ENCODE measurements at regions not wholly inside any gene's neighbourhood (a gene's known extent, or its start where the extent isn't known, plus 50 kb on each side); places are given as distances from the start of the nearest gene placed in this dataset.
A peak's percentile ranks its signal among the peaks of the same experiment; 100 is the strongest.

GRCh38 chr15:95293456-95294031 is 1037.0 kb upstream of the NR2F2 start:
- peaks cover 38% of the 10 kb centered on the region for H3K27me3 Mint-ChIP-seq (ENCODE audit: low read depth)
- H3K9me3 Mint-ChIP-seq: no peaks in the 10 kb centered on the region
- H3K36me3 Mint-ChIP-seq (ENCODE audit: low read depth): no peaks in the 10 kb centered on the region
- no peak overlapping the region for H3K4me3 Mint-ChIP-seq
- no peak overlapping the region for H3K27ac Mint-ChIP-seq
- peaks cover 19% of the 10 kb centered on the region for H3K4me1 Mint-ChIP-seq (ENCODE audit: low read depth)

- Mint-ChIP-seq H3K4me1 (ENCODE audit: low read depth) (peaks cover 12% of the 10 kb centered on the region), H3K27ac (no peak overlapping the region), H3K4me3 (no peak overlapping the region), H3K9me3 (no peaks in the 10 kb centered on the region), H3K36me3 (ENCODE audit: low read depth) (no peaks in the 10 kb centered on the region), H3K27me3 (ENCODE audit: low read depth) (peaks cover 27% of the 10 kb centered on the region)
These were observed 1035.1 kb upstream of the NR2F2 start for GRCh38 chr15:95295363-95295762.

- H3K9me3 Mint-ChIP-seq: no peaks in the 10 kb centered on the region
- peaks cover 16% of the 10 kb centered on the region for H3K4me1 Mint-ChIP-seq (ENCODE audit: low read depth)
- H3K27me3 Mint-ChIP-seq (ENCODE audit: low read depth): peaks cover 27% of the 10 kb centered on the region
These were observed 1034.4 kb upstream of the NR2F2 start for GRCh38 chr15:95295896-95296625.

GRCh38 chr15:95296643-95297042 is 1033.9 kb upstream of the NR2F2 start:
- Mint-ChIP-seq H3K4me1 (ENCODE audit: low read depth) (peaks cover 20% of the 10 kb centered on the region), H3K27ac (no peak overlapping the region), H3K36me3 (ENCODE audit: low read depth) (peaks cover 4% of the 10 kb centered on the region), H3K9me3 (peaks cover 4% of the 10 kb centered on the region), H3K27me3 (ENCODE audit: low read depth) (peaks cover 30% of the 10 kb centered on the region), H3K4me3 (no peak overlapping the region)

More at GRCh38 chr15:95295896-95296625, 1034.4 kb upstream of the NR2F2 start:
- no peak overlapping the region for H3K27ac Mint-ChIP-seq
- H3K36me3 Mint-ChIP-seq (ENCODE audit: low read depth): no peaks in the 10 kb centered on the region
- no peak overlapping the region for H3K4me3 Mint-ChIP-seq

- Mint-ChIP-seq H3K4me1 (ENCODE audit: low read depth) (peaks cover 25% of the 10 kb centered on the region), H3K9me3 (peaks cover 4% of the 10 kb centered on the region), H3K27me3 (ENCODE audit: low read depth) (peaks cover 25% of the 10 kb centered on the region), H3K27ac (no peak overlapping the region), H3K36me3 (ENCODE audit: low read depth) (peaks cover 4% of the 10 kb centered on the region), H3K4me3 (peak overlapping the region; percentile 43)
These were observed 1031.8 kb upstream of the NR2F2 start for GRCh38 chr15:95298729-95299128.

GRCh38 chr15:95300958-95301357 is 1029.5 kb upstream of the NR2F2 start:
- no peak overlapping the region for H3K4me3 Mint-ChIP-seq
- peaks cover 4% of the 10 kb centered on the region for H3K9me3 Mint-ChIP-seq
- peaks cover 32% of the 10 kb centered on the region for H3K27me3 Mint-ChIP-seq (ENCODE audit: low read depth)
- peak overlapping the region; percentile 37 for H3K27ac Mint-ChIP-seq
- H3K36me3 Mint-ChIP-seq (ENCODE audit: low read depth): peaks cover 4% of the 10 kb centered on the region
- H3K4me1 Mint-ChIP-seq (ENCODE audit: low read depth): peaks cover 36% of the 10 kb centered on the region

- Mint-ChIP-seq H3K4me1 (ENCODE audit: low read depth) (peaks cover 32% of the 10 kb centered on the region), H3K4me3 (no peak overlapping the region), H3K27me3 (ENCODE audit: low read depth) (peaks cover 38% of the 10 kb centered on the region)
These were observed 1028.3 kb upstream of the NR2F2 start for GRCh38 chr15:95302206-95302605.

GRCh38 chr15:95302809-95303208 is 1027.7 kb upstream of the NR2F2 start:
- peaks cover 4% of the 10 kb centered on the region for H3K36me3 Mint-ChIP-seq (ENCODE audit: low read depth)
- H3K27me3 Mint-ChIP-seq (ENCODE audit: low read depth): peaks cover 38% of the 10 kb centered on the region
- no peak overlapping the region for H3K4me3 Mint-ChIP-seq

More at GRCh38 chr15:95302206-95302605, 1028.3 kb upstream of the NR2F2 start:
- H3K27ac Mint-ChIP-seq: no peak overlapping the region
- H3K9me3 Mint-ChIP-seq: peaks cover 4% of the 10 kb centered on the region
- peaks cover 4% of the 10 kb centered on the region for H3K36me3 Mint-ChIP-seq (ENCODE audit: low read depth)

GRCh38 chr15:95303713-95304112 is 1026.8 kb upstream of the NR2F2 start:
- H3K9me3 Mint-ChIP-seq: peaks cover 4% of the 10 kb centered on the region
- H3K4me1 Mint-ChIP-seq (ENCODE audit: low read depth): peaks cover 28% of the 10 kb centered on the region
- peaks cover 4% of the 10 kb centered on the region for H3K36me3 Mint-ChIP-seq (ENCODE audit: low read depth)
- H3K27me3 Mint-ChIP-seq (ENCODE audit: low read depth): peaks cover 38% of the 10 kb centered on the region
- no peak overlapping the region for H3K27ac Mint-ChIP-seq
- no peak overlapping the region for H3K4me3 Mint-ChIP-seq

More at GRCh38 chr15:95302809-95303208, 1027.7 kb upstream of the NR2F2 start:
- peaks cover 4% of the 10 kb centered on the region for H3K9me3 Mint-ChIP-seq
- H3K4me1 Mint-ChIP-seq (ENCODE audit: low read depth): peaks cover 32% of the 10 kb centered on the region
- no peak overlapping the region for H3K27ac Mint-ChIP-seq

- peaks cover 38% of the 10 kb centered on the region for H3K27me3 Mint-ChIP-seq (ENCODE audit: low read depth)
- H3K4me3 Mint-ChIP-seq: no peak overlapping the region
- no peak overlapping the region for H3K27ac Mint-ChIP-seq
- peaks cover 4% of the 10 kb centered on the region for H3K36me3 Mint-ChIP-seq (ENCODE audit: low read depth)
- peaks cover 4% of the 10 kb centered on the region for H3K9me3 Mint-ChIP-seq
- H3K4me1 Mint-ChIP-seq (ENCODE audit: low read depth): peaks cover 26% of the 10 kb centered on the region
These were observed 1026.2 kb upstream of the NR2F2 start for GRCh38 chr15:95304151-95304946.

- Mint-ChIP-seq H3K4me3 (no peak overlapping the region), H3K9me3 (peaks cover 4% of the 10 kb centered on the region)
These were observed 1025.5 kb upstream of the NR2F2 start for GRCh38 chr15:95304947-95305400.

GRCh38 chr15:95307115-95307514 is 1023.4 kb upstream of the NR2F2 start:
- Mint-ChIP-seq H3K9me3 (no peaks in the 10 kb centered on the region), H3K27ac (no peak overlapping the region), H3K4me3 (no peak overlapping the region), H3K4me1 (ENCODE audit: low read depth) (peaks cover 18% of the 10 kb centered on the region), H3K27me3 (ENCODE audit: low read depth) (peaks cover 54% of the 10 kb centered on the region), H3K36me3 (ENCODE audit: low read depth) (no peaks in the 10 kb centered on the region)

More at GRCh38 chr15:95304947-95305400, 1025.5 kb upstream of the NR2F2 start:
- no peak overlapping the region for H3K27ac Mint-ChIP-seq
- H3K4me1 Mint-ChIP-seq (ENCODE audit: low read depth): peaks cover 26% of the 10 kb centered on the region
- H3K27me3 Mint-ChIP-seq (ENCODE audit: low read depth): peaks cover 40% of the 10 kb centered on the region
- peaks cover 4% of the 10 kb centered on the region for H3K36me3 Mint-ChIP-seq (ENCODE audit: low read depth)

GRCh38 chr15:95319242-95319641 is 1011.3 kb upstream of the NR2F2 start:
- Mint-ChIP-seq H3K27ac (no peak overlapping the region), H3K36me3 (ENCODE audit: low read depth) (no peaks in the 10 kb centered on the region)

GRCh38 chr15:95323796-95324195 is 1006.7 kb upstream of the NR2F2 start:
- Mint-ChIP-seq H3K9me3 (no peaks in the 10 kb centered on the region), H3K4me3 (no peak overlapping the region), H3K36me3 (ENCODE audit: low read depth) (no peaks in the 10 kb centered on the region), H3K27me3 (ENCODE audit: low read depth) (peaks cover 36% of the 10 kb centered on the region), H3K27ac (no peak overlapping the region), H3K4me1 (ENCODE audit: low read depth) (peaks cover 2% of the 10 kb centered on the region)

More at GRCh38 chr15:95319242-95319641, 1011.3 kb upstream of the NR2F2 start:
- Mint-ChIP-seq H3K4me1 (ENCODE audit: low read depth) (no peaks in the 10 kb centered on the region), H3K9me3 (no peaks in the 10 kb centered on the region), H3K4me3 (no peak overlapping the region), H3K27me3 (ENCODE audit: low read depth) (peaks cover 13% of the 10 kb centered on the region)
